ENCODE measurements at regions not wholly inside any gene's neighbourhood (a gene's known extent, or its start where the extent isn't known, plus 50 kb on each side); places are given as distances from the start of the nearest gene placed in this dataset.

GRCh38 chr11:37072538-37073055 lies 474.6 kb upstream of the RAG2 start:
- TF ChIP-seq CTCF (IDR thresholded peaks at IDR 0.05) (no peak), POLR2A (IDR thresholded peaks at IDR 0.05) (no peak)

Measured in uterus (tissue), 2 donors.